Neural cell (in vitro differentiated cells): ENCODE measurements at regions not wholly inside any gene's neighbourhood (a gene's known extent, or its start where the extent isn't known, plus 50 kb on each side); places are given as distances from the start of the nearest gene placed in this dataset.

Experiments
- CTCF ChIP-seq: fragments of 450-650 bp; IDR thresholded peaks from 2 replicates; pipeline ENCODE4 v1.5.1; 2014; ENCODE audit warnings: antibody characterized with exemption, mild to moderate bottlenecking, moderate library complexity; ENCODE audit not compliant: poor library complexity, severe bottlenecking
- EZH2 ChIP-seq: fragments of 200-600, 300-800 bp; shearing (Covaris generic), sonication (generic); IDR thresholded peaks from 2 replicates; pipeline ENCODE4 v1.6.1; 2014; ENCODE audit warnings: antibody characterized with exemption, low read length, borderline replicate concordance, mild to moderate bottlenecking; ENCODE audit not compliant: insufficient read depth, poor library complexity, severe bottlenecking
- POLR2AphosphoS5 ChIP-seq: IDR thresholded peaks from 2 replicates; pipeline ENCODE4 v1.6.1; 2012
- RAD21 ChIP-seq: fragments of 450-650 bp; conservative IDR thresholded peaks from 2 replicates; pipeline ENCODE4 v1.6.1; 2014; ENCODE audit warnings: antibody characterized with exemption, mild to moderate bottlenecking, moderate library complexity
- REST ChIP-seq: IDR thresholded peaks from 2 replicates; pipeline ENCODE4 v1.6.1; 2012; ENCODE audit warnings: borderline replicate concordance

DNA sequence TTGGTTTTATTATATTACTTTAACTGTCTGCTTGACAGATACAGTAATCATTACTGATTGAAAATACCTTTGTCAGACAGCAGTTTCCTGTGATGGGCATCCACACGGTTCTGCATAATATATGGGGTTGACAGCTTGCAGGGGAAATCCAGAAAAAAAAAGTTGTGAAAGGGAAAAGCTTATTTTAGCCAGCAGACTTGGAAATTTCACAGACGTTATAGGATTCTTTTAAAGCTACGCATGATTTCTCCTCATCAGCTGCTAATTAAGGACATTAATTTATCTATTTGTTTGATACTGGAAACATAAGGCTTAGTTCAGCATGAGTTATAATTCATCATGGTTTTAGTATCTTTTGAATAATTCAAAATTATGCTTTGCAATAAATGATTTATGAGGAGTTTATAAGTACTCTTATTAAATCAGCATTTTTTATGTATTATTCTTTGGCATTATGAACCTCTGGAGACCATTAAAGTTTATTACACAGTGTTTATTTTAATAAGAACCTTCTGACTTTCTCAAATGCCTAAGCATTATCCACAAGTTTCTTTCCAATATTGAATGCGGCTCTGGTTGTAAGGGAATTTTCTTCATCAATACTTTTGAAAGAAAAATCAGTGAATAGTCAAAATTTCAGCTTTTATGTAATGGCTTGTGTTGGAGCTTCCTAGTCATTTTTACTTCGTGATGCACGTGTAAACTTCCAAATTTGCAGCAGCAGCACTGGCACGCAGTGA is 235.3 kb upstream of the KCNK2 start:
- peak; percentile 61 for TF ChIP-seq REST
- no peak for TF ChIP-seq CTCF
- TF ChIP-seq EZH2, result no peak
- no peak for TF ChIP-seq RAD21
- peak; percentile 83 for TF ChIP-seq POLR2AphosphoS5
